Loucy (cell line): ENCODE measurements at regions not wholly inside any gene's neighbourhood (a gene's known extent, or its start where the extent isn't known, plus 50 kb on each side); places are given as distances from the start of the nearest gene placed in this dataset.

Source experiments
- EZH2phosphoT487 ChIP-seq: fragments of 200-600 bp; IDR thresholded peaks from 2 replicates; pipeline ENCODE4 v1.6.1; 2018; ENCODE audit warnings: antibody characterized with exemption, mild to moderate bottlenecking, moderate library complexity, borderline replicate concordance
- TF ChIP-seq, protein P1 (sequence below): fragments of 200-600 bp; sonication (generic); conservative IDR thresholded peaks from 2 replicates; pipeline ENCODE4 v1.5.1; 2014; ENCODE audit warnings: mild to moderate bottlenecking, antibody characterized with exemption, low read length

GRCh38 chr10:6305401-6306321, 102.9 kb downstream of the PFKFB3 start:
- TF ChIP-seq, protein P1, sequence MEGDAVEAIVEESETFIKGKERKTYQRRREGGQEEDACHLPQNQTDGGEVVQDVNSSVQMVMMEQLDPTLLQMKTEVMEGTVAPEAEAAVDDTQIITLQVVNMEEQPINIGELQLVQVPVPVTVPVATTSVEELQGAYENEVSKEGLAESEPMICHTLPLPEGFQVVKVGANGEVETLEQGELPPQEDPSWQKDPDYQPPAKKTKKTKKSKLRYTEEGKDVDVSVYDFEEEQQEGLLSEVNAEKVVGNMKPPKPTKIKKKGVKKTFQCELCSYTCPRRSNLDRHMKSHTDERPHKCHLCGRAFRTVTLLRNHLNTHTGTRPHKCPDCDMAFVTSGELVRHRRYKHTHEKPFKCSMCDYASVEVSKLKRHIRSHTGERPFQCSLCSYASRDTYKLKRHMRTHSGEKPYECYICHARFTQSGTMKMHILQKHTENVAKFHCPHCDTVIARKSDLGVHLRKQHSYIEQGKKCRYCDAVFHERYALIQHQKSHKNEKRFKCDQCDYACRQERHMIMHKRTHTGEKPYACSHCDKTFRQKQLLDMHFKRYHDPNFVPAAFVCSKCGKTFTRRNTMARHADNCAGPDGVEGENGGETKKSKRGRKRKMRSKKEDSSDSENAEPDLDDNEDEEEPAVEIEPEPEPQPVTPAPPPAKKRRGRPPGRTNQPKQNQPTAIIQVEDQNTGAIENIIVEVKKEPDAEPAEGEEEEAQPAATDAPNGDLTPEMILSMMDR = no peak
- TF ChIP-seq EZH2phosphoT487 = no peak
